Smooth muscle cell (in vitro differentiated cells): ENCODE measurements at regions not wholly inside any gene's neighbourhood (a gene's known extent, or its start where the extent isn't known, plus 50 kb on each side); places are given as distances from the start of the nearest gene placed in this dataset.

ENCODE experiments used
- DNase-seq: peaks from one replicate; lab custom pipeline; 2025; ENCODE audit not compliant: unreplicated experiment; lab: John Stamatoyannopoulos, UW
- H2AFZ ChIP-seq: fragments of 200-600 bp; sonication (generic); 2 replicates; pipeline ENCODE4 v1.6.0; 2016; ENCODE audit warnings: antibody characterized with exemption, low read depth, mild to moderate bottlenecking
- H3F3A ChIP-seq: fragments of 200-600 bp; sonication (generic); 2 replicates; pipeline ENCODE4 v1.6.0; 2017; ENCODE audit warnings: antibody characterized with exemption, low read depth
- H3K27ac ChIP-seq: fragments of 200-600 bp; sonication (generic); 2 replicates; pipeline ENCODE4 v1.5.1; 2016; ENCODE audit warnings: low read depth, mild to moderate bottlenecking
- H3K27me3 ChIP-seq: fragments of 200-600 bp; sonication (generic); 2 replicates; pipeline ENCODE4 v1.6.1; 2016; ENCODE audit warnings: low read depth, mild to moderate bottlenecking
- H3K36me3 ChIP-seq: fragments of 200-600 bp; sonication (generic); 2 replicates; pipeline ENCODE4 v1.5.1; 2016; ENCODE audit warnings: low read depth
- H3K4me1 ChIP-seq: fragments of 200-600 bp; sonication (generic); 2 replicates; pipeline ENCODE4 v1.5.1; 2016; ENCODE audit warnings: low read depth
- H3K4me2 ChIP-seq: fragments of 200-600 bp; sonication (generic); 2 replicates; pipeline ENCODE4 v1.6.0; 2016; ENCODE audit warnings: mild to moderate bottlenecking
- H3K4me3 ChIP-seq: fragments of 200-600 bp; sonication (generic); 2 replicates; pipeline ENCODE4 v1.5.1; 2016; ENCODE audit warnings: mild to moderate bottlenecking
- H3K79me2 ChIP-seq: fragments of 200-600 bp; sonication (generic); 2 replicates; pipeline ENCODE4 v1.6.0; 2016; ENCODE audit warnings: low read depth, mild to moderate bottlenecking
- H3K9ac ChIP-seq: fragments of 200-600 bp; sonication (generic); 2 replicates; pipeline ENCODE4 v1.6.0; 2016; ENCODE audit warnings: low read depth
- H3K9me3 ChIP-seq: fragments of 200-600 bp; sonication (generic); replicated peaks from 2 replicates; pipeline ENCODE4 v1.5.1; 2016; ENCODE audit warnings: low read depth
- H4K20me1 ChIP-seq: fragments of 200-600 bp; sonication (generic); 2 replicates; pipeline ENCODE4 v1.6.0; 2016; ENCODE audit warnings: low read depth
- CTCF ChIP-seq: fragments of 200-600 bp; sonication (generic); IDR thresholded peaks from 2 replicates; pipeline ENCODE4 v1.5.1; 2017; ENCODE audit warnings: borderline replicate concordance, mild to moderate bottlenecking, antibody characterized with exemption; ENCODE audit not compliant: insufficient read depth, poor library complexity, severe bottlenecking
- WGBS: methylation state at CpG from one replicate; pipeline ENCODE4 v1.1.7; 2016; ENCODE audit warnings: low lambda C conversion rate; 5-methylcytosine and 5-hydroxymethylcytosine counted together

GRCh38 chr5:26647781-26648180, 390.6 kb downstream of the CDH9 start:
- TF ChIP-seq CTCF, result no peak
- Histone ChIP-seq H2AFZ (no peak overlapping the region), H3F3A (no peaks in the 10 kb centered on the region), H3K9ac (no peak overlapping the region), H3K27ac (no peak overlapping the region), H3K36me3 (no peaks in the 10 kb centered on the region), H3K79me2 (no peaks in the 10 kb centered on the region), H3K9me3 (no peaks in the 10 kb centered on the region), H3K4me2 (no peak overlapping the region), H3K4me3 (no peak overlapping the region), H3K4me1 (no peaks in the 10 kb centered on the region), H3K27me3 (no peaks in the 10 kb centered on the region), H4K20me1 (no peaks in the 10 kb centered on the region)
- no peak for DNase-seq
- 83% methylated on average over 2 of the region's 2 CpGs for WGBS

GRCh38 chr5:26645659-26646058, 392.7 kb downstream of the CDH9 start:
- Histone ChIP-seq H2AFZ (no peak overlapping the region), H3K9ac (no peak overlapping the region), H3K4me1 (no peaks in the 10 kb centered on the region), H3K9me3 (no peaks in the 10 kb centered on the region), H3F3A (no peaks in the 10 kb centered on the region), H3K4me2 (no peak overlapping the region), H3K36me3 (no peaks in the 10 kb centered on the region), H3K27me3 (no peaks in the 10 kb centered on the region), H3K27ac (no peak overlapping the region), H3K4me3 (no peak overlapping the region), H4K20me1 (no peaks in the 10 kb centered on the region), H3K79me2 (no peaks in the 10 kb centered on the region)
- TF ChIP-seq CTCF, result no peak
- no peak for DNase-seq
- WGBS, result 86% methylated on average over 5 of the region's 5 CpGs

- no peak for DNase-seq
- no peak overlapping the region for H3K27ac ChIP-seq
- TF ChIP-seq CTCF, result no peak
- no peaks in the 10 kb centered on the region for H3F3A ChIP-seq
- no peaks in the 10 kb centered on the region for H4K20me1 ChIP-seq
- no peak overlapping the region for H3K9ac ChIP-seq
- no peaks in the 10 kb centered on the region for H3K4me1 ChIP-seq
- H3K27me3 ChIP-seq, result no peaks in the 10 kb centered on the region
- H3K36me3 ChIP-seq, result no peaks in the 10 kb centered on the region
- no peak overlapping the region for H2AFZ ChIP-seq
- WGBS, result 91% methylated on average over 2 of the region's 2 CpGs
- H3K4me2 ChIP-seq, result no peak overlapping the region
- H3K79me2 ChIP-seq, result no peaks in the 10 kb centered on the region
- H3K9me3 ChIP-seq, result no peaks in the 10 kb centered on the region
- H3K4me3 ChIP-seq, result no peak overlapping the region
Observed at GRCh38 chr5:26641492-26641891, 396.9 kb downstream of the CDH9 start.

- Histone ChIP-seq H3K9me3 (no peaks in the 10 kb centered on the region), H3K27ac (no peak overlapping the region), H3K4me3 (no peak overlapping the region), H3K27me3 (no peaks in the 10 kb centered on the region), H3F3A (no peaks in the 10 kb centered on the region), H4K20me1 (no peaks in the 10 kb centered on the region), H3K79me2 (no peaks in the 10 kb centered on the region), H3K4me1 (no peaks in the 10 kb centered on the region), H2AFZ (no peak overlapping the region), H3K4me2 (no peak overlapping the region), H3K36me3 (no peaks in the 10 kb centered on the region), H3K9ac (no peak overlapping the region)
- 81% methylated on average over 5 of the region's 5 CpGs for WGBS
- DNase-seq, result no peak
- no peak for TF ChIP-seq CTCF
Observed at GRCh38 chr5:26625099-26625498, 413.3 kb downstream of the CDH9 start.
